ENCODE measurements at regions not wholly inside any gene's neighbourhood (a gene's known extent, or its start where the extent isn't known, plus 50 kb on each side); places are given as distances from the start of the nearest gene placed in this dataset.
A peak's percentile ranks its signal among the peaks of the same experiment; 100 is the strongest.
"Not testable (repeated sequence)": the region's sequence is repeated elsewhere in the genome, so short reads cannot be mapped to it uniquely, and the experiment has no call there.

DNA sequence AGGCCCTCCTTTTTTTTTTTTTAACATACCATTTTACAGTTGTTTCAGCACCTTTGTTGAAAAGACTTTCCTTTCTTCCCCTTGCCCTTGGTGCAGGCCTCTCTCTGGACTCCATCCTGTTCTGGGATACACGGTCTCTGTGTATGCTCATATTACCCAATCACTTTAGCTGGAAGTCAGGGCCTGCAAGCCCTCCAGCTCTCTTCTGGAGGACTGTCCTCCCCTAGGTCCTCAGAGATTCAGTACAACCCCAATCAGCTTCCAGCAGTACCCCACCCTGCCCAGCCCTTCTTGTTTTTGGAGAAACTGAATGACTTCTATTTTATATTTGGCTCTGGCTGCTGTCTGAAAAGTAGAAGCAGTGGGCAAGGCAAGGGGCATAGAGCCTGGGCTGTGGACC, 270.8 kb downstream of the KLF13 start:
- DNase-seq (ENCODE audit: low read depth in 2 of 2): no peak

DNA sequence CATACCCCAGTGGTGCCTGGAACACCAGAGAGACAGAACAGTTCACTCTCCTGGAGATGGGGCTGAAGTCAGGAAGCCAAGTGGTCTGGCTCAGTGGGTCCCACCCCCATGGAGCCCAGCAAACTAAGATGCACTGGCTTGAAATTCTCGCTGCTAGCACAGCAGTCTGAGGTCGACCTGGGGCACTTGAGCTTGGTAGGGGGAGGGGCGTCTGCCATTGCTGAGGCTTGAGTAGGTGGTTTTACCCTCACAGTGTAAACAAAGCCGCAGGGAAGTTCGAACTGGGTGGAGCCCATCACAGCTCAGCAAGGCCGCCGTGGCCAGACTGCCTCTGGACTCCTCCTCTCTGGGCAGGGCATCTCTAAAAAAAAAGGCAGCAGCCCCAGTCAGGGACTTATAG, 272.0 kb downstream of the KLF13 start:
- no peak for DNase-seq (ENCODE audit: low read depth in 2 of 2)

DNA sequence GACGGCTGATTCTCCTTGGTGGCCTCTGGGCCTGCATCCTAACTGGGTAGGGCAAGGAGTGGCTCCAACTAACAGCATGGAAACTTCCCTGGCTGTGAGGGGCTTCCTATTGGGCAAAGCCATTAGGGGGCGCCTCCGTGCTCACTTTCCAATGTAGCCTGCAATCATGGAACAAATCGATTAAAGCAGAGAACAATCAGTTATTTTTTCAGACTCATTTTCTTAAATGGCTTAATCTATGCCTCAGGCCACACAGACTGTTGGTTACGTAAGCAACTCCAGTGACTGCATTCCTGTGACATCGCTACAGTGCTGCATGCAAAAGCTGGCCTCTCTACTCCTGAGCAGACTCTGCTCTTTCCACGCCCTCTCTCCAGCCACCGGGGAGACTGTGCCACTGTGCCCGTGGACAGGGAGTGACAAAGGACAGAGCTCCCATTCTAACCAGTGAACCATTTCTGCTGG, 278.9 kb downstream of the KLF13 start:
- no peak for DNase-seq (ENCODE audit: low read depth in 2 of 2)

DNA sequence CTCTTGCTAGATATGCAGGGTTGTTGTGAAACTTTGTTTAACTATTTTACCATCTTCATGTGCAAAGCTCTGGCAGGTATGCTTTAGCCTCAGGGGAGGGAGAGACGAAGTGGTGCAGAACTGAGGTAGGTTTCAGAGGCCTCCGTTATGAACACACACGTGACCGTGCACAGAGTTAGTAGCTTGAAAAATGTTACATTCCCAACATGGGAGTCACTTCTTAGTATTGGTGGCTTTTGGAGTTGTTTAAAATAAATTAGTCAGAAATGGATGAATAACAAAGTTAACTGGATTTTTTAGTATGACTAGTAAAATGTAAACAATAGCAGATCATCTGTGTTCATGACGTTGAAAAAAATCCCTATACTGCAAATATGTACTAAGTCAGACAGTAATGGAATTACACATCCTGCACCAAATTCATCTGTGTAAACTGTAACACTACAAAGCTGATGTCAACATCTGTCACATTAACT, 279.6 kb downstream of the KLF13 start:
- no peak for DNase-seq (ENCODE audit: low read depth in 2 of 2)

DNA sequence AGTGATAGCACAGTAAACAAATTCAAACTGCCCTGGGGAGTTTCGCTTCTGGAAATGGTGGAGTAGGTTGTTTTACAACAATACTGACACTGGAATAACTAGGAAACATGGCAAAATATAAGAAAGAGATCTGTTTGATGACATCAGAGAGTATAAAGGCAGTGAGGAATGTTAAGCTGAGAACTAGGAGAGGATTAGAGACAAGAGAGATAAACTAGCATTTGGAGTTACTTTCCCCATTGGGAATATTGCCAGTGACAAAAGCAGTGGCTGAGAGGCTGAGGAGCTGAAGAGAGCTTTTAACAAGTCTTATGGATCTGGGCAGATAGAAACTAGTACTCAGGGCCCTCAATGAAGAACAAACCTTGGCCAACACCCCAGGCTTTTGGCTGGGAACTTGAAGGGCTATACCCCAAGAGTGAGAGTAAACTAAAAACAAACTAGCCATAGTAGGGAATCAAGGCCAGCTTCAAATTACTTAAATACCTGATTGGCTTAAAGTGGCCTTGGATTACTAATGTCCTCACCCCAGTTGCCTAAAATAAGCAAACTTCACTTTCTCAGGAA, 280.4 kb downstream of the KLF13 start:
- no peak for DNase-seq (ENCODE audit: low read depth in 2 of 2)

DNA sequence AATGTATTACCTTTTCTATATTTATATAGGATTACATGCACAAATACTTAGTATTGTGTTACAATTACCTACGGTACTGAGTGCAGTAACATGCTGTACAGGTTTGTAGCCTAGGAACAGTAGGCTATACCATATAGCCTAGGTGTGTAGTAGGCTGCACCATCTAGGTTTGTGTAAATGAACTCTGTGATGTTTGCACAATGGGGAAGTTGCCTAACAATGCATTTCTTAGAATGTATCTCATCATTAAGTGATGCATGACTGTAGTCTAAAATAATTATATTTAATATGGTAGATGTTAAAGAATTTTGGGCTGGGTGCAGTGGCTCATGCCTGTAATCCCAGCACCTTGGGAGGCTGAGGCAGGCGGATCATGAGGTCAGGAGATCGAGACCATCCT, 281.0 kb downstream of the KLF13 start:
- DNase-seq (ENCODE audit: low read depth in 2 of 2): no peak

DNA sequence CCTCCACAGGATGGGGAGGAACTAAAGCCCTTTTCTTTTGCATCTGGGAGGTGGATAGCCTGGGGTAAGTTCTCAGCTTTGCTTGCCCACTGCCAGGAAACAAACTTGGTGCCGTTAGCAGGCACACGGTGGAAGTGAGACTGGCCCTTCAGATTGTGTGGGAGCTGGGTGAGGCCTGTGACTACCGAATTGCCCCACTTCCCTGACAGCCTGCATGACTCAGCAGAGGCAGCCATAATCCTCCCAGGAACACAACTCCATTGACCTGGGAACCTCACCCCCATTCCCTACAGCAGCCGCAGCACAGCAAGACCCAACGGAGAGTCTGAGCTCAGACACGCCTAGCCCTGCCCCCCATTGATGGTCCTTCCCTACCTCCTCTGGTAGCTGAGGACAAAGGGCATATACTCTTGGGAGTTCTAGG, 282.6 kb downstream of the KLF13 start:
- DNase-seq (ENCODE audit: low read depth in 2 of 2): no peak

DNA sequence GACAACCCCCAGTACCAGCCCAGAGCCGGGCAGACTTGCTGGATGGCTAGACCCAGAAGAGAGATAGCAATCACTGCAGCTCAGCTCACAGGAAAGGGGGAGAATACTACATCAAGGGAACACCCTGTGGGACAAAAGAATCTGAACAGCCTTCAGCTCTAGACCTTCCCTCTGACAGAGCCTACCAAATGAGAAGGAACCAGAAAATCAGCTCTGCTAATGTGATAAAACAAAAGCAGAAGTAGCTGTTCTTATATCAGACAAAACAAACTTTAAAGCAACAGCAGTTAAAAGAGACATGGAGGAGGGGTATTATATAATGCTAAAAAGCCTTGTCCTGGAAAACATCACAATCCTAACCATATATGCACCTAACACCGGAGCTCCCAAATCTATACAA, 283.3 kb downstream of the KLF13 start:
- DNase-seq (ENCODE audit: low read depth in 2 of 2): no peak

DNA sequence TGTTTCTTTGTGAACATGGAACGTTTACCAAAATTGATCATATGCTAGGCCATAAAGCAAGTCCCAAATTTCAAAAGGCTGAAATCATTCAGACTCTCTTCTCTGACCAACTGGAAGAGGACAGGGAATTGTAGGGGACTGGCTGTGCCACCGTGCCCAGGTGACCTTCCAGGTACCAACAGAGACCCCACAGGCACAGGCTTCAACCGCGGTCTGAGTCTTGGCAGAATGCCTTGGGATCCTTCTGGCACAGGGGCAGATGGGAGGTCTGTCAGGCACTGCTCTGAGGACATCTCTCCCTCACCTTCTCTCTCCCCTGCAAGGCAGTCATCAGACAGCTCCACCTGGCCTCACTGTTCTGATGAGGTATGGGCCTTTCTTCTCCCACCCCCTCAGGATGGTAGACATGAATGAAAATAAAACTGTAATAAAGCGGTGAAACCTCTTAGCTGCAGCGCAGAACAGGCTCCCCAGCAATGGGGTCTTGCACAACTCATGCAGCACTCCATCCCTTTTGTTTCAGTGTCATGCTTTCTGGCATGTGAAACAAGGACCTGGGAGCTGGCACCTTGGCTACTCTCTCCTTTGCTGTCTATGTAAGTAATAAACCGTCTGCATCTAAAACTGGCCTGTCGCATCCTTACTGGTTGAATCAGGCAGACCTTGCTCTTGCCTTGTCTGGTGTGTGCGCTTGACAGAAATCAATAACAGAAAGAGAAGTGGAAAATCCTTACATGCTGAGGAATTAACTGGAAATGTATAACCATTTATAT, 289.2 kb downstream of the KLF13 start:
- no peak for DNase-seq (ENCODE audit: low read depth in 2 of 2)

DNA sequence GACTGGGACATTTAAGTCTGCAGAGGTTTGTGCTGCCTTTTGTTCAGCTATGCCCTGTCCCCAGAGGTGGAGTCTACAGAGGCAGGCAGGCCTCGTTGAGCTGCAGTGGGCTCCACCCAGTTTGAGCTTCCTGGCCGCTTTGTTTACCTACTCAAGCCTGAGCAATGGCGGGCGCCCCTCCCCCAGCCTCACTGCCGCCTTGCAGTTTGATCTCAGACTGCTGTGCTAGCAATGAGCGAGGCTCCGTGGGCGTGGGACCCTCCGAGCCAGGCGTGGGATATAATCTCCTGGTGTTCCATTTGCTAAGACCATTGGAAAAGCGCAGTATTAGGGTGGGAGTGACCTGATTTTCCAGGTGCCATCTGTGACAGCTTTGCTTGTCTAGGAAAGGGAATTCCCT, 296.7 kb downstream of the KLF13 start:
- not testable (repeated sequence) for DNase-seq (ENCODE audit: low read depth in 2 of 2)

DNA sequence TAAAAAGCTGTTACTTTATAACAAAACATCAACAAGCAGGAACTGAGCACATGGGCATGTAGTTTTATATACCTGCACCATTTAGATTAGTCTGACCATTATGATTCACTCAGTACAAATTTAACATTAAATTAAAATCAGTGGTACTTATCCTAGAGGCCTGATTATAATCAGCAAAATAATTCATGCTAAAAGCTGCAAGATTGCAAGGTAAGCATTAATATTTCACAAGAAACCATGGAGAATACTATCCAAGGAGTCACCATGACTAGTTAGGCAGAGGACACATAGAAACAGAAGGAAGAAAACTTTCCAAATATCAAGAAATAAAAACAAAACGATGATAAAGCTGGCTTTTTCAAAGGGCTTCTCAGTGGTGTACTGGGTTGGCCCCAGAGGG, 297.5 kb downstream of the KLF13 start:
- DNase-seq (ENCODE audit: low read depth in 2 of 2): not testable (repeated sequence)

DNA sequence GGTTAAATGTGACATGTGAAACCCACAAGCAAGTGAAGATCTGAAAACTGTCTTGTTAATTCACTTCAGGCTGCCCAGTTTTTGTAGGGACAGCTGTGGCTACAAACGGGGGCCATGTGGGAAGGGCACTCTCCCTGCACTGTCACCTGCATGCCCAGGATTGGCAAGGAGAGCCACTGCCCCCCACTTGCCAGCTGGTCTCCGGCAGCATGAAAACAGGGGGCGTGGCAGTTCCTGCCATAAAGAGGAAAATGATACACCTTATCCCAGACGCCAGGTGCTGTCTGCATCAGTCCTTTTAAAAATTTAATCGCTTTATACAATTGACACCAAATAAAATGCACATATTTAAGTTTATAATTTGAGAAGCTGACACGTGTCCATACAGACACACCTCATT, 309.1 kb downstream of the KLF13 start:
- DNase-seq (ENCODE audit: low read depth in 2 of 2): not testable (repeated sequence)

DNA sequence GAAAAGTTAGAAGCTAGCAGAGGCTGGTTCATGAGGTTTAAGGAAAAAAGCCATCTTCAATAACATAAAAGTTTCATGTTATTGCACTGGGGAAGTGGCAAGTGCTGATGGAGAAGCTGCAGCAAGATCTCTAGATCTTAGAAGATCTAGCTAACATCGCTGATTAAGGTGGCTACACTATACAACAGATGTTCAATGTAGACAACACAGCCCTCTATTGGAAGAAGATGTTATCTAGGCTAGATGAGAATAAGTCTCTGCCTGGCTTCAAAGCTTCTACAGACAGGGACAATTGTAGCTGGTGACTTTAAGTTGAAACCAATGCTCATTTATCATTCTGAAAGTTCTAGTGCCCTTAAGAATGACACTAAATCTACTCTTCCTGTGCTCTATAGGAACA, 310.3 kb downstream of the KLF13 start:
- not testable (repeated sequence) for DNase-seq (ENCODE audit: low read depth in 2 of 2)

DNA sequence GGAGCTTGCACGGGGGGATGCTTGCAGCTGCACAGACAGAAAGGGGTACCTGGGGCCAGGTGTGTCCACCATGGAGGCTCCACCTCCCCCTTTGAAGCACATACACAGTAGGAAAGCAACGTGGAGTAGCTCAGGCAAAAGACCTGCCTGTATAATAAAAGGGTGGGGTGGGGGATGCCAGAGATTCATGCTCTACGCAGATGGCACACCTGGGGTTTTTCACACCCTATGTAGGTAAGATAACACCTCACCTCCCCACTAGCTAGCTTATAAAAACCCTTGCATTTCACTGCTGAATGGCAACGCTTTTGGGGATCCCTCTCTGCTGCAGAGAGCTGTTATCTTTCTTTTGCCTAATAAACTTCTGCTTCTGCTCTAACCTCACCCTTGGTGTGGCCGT, 317.3 kb downstream of the KLF13 start:
- DNase-seq (ENCODE audit: low read depth in 2 of 2): not testable (repeated sequence)

DNA sequence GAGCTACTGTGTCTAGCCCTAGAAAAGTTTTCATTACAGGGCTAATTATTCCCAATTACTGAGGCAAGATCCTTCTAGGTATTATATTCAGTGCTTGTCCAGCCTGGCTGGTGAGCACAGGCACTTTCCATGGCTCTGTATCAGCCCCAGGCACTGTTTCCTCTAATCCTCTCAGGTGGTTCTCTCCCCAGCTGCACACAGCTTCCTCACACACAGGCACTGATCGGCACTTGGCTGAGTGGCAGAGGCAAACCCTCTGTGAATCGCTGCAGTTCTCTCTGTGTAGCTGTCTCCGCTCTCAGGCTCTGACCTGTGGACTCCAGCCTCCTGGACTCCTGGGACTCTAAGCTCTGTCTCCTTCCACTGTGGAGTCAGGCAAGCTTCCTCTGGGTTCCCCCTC, 318.1 kb downstream of the KLF13 start:
- not testable (repeated sequence) for DNase-seq (ENCODE audit: low read depth in 2 of 2)

DNA sequence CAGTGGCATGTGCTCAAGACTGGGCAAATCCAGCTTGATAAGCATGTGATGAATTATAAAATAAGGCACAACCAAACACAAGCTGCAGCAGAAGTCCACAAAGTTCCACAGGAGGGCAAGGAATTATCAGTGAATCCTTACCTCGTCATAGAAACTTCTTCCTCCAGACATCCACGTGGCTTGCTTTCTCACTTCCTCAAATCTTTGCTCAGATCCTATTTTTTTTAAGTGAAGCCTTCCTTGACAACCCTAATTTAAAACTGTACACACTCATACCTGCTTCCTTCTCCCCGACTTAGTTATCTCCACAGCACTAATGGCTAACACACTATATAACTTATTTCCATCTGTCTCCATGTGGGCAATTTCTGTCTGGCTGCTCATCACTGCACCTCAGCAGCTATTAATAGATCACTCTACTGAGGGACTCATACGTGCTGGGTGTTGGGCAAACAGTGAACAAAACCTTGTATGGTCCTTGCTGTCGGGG, 320.7 kb downstream of the KLF13 start:
- DNase-seq (ENCODE audit: low read depth in 2 of 2): not testable (repeated sequence)

DNA sequence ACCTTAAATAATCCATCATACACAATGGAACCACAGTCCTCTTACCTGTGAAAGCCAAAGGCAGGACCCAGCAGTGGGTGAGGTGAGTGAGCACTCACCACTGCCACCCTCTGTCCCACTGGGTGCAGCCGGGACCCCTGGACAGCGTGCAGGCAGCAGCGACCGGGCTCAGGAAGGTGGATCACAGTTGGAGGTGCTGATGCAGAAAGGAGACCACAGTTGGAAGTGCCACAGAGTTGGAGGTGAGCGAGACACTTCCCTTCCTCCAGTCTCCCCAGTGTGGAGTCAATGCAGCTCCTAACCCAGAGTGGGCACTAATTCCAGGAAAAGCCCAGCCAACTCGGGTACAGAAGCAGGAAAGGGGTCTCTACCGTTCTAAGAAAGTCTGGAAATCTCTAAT, 323.0 kb downstream of the KLF13 start:
- DNase-seq (ENCODE audit: low read depth in 2 of 2): not testable (repeated sequence)

DNA sequence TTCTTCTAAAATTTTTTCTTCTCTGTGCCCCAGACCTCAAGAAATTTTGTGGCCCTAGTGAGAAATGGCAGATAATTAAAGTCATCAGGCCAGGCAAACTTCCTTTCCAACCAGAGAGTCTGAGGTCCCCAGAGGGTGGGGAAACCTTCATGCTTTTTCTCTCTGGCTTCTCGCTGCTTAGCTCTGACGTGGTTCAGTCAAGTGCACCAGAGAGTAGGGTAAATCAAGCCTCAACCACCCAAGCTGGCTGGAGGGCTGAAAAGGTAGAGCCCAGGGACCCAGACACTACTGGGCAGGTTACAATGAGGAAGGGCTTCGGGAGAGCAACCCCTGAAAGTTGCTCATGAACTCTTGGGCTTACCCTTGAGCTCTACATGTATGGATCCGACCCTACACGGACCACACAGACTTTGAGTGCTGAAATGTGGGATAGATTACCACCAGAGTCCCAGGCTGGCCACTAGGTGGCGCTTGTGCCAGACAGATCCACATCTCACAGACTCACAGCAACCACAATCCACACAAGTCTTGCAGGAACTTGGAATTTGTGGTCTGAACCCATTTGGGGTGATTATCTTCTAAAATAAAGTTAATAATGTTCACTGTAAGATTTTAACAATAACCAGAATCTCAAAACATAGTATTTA, 323.5 kb downstream of the KLF13 start:
- peak; percentile 7 to 24 for DNase-seq (ENCODE audit: low read depth in 2 of 2)

DNA sequence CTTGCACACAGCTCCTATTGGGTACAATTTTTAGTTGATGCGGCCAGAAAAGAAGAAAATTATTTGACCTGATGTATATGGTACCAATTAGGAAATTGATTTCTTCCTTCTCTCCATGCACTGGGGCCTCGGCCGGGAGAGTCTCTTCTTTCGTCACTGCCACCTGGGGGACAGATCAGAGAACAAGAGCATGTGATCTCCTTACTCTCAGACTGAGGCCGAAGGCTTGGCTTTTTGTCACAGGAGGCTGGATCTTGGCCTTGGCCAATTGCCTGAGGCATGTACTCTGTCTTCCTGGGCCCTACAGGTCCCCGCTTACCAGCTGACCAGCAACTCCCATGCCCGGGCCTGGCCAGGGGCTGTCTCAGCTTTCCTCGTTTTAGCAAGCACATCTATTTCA, 330.3 kb downstream of the KLF13 start:
- not testable (repeated sequence) for DNase-seq (ENCODE audit: low read depth in 2 of 2)

DNA sequence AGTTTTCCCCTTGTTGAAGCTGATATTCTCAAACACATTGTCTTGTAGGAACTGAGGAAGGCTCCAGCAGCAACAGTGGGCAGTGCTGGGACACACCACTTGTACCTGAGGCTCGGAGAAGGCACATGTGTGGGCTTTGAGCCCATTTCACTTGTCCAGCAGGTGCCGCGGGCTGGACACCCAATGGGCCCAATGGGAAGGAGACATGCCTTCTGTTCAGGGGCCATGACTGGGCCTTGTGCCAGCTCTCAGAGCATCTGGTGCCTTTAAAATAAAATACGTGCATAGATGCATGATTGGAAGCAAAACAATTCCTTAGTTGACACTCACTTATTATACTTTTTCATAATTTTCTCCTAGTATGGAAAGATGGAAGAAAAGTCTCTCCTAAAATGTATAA, 334.2 kb downstream of the KLF13 start:
- no peak for DNase-seq (ENCODE audit: low read depth in 2 of 2)

DNA sequence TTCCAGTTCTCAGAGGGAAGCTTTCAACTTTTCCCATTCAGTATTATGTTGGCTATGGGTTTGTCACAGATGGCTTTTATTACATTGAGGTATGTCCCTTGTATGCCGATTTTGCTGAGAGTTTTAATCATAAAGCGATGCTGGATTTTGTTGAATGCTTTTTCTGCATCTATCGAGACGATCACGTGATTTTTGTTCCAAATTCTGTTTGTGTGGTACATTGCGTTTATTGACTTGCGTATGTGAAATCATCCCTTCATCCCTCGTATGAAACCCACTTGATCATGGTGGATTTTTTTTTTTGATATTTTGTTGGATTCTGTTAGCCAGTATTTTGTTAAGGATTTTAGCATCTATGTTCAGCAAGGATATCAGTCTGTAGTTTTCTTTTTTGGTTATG, 339.1 kb downstream of the KLF13 start:
- DNase-seq (ENCODE audit: low read depth in 2 of 2): not testable (repeated sequence)

DNA sequence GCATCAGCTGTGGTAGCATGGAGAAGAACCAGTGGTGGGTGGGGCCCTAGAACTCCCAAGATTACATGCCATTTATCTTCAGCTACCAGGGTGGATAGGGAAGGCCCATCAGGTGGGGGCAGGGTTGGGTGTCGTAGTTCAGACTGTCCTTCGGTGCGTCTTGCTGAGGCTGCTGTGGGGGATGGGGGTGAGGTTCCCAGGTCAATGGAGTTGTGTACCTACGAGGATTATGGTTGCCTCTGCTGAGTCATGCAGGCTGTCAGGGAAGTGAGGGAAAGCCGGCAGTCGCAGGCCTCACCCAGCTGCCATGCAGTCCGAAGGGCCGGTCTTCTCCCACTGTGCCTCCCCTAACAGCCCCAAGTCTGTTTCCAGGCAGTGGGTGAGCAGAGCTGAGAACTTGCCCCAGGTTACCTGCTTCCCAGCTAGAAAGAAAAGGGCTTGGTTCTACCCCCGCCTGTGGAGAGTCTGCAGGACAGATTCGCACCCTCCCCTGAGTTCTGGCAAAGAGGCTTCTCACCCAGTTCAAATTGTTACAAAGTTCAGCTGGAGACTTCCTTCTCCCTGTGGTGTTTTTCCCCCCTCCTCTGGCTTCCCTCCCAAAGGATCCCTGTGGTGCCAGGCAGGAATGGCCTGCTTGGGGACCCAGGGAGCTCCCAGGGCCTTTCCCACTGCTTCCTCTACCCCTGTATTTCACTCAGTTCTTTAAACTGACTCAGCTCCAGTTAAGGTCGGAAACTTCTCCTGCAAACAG, 342.7 kb downstream of the KLF13 start:
- DNase-seq (ENCODE audit: low read depth in 2 of 2): not testable (repeated sequence)
